NAMALWA (cell line): ENCODE measurements at regions not wholly inside any gene's neighbourhood (a gene's known extent, or its start where the extent isn't known, plus 50 kb on each side); places are given as distances from the start of the nearest gene placed in this dataset.
"Not testable (repeated sequence)": the region's sequence is repeated elsewhere in the genome, so short reads cannot be mapped to it uniquely, and the experiment has no call there.

Experiments
- DNase-seq: peaks from one replicate; pipeline ENCODE4 v3.0.0-alpha.2; 2015; ENCODE audit warnings: low spot score

DNA sequence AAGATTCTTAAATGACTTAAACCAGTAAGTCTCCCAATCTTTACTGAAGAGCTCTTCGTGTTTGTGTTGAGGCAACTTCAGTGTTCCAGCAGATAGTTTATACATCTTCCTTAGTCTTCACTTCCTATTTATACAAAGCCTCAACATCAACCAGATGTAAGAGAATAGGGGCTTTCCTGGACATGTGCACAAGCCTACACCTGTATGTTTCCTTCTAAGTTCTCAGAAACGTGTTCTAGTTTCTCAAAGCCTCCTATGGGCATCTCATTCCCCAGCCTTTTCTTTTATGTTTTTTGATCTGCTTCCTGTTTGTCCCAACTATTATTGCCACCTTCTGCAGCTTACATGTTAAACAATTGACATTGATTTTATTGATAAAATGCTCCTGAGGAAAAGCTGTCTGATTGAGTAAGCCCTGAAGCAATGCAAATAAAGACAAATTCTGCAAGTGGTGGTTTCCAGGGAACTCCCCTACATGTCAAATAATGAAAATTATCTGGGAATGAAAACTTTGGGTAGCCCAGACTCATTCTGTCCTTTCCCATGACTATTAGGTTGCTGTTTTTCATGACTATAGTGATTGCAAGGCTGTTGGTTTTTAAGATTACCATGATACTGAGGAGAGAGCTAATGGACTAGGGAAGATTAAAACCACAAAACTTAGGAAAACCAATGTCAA is 663.3 kb upstream of the ACVR2A start:
- DNase-seq = peak; percentile 9

DNA sequence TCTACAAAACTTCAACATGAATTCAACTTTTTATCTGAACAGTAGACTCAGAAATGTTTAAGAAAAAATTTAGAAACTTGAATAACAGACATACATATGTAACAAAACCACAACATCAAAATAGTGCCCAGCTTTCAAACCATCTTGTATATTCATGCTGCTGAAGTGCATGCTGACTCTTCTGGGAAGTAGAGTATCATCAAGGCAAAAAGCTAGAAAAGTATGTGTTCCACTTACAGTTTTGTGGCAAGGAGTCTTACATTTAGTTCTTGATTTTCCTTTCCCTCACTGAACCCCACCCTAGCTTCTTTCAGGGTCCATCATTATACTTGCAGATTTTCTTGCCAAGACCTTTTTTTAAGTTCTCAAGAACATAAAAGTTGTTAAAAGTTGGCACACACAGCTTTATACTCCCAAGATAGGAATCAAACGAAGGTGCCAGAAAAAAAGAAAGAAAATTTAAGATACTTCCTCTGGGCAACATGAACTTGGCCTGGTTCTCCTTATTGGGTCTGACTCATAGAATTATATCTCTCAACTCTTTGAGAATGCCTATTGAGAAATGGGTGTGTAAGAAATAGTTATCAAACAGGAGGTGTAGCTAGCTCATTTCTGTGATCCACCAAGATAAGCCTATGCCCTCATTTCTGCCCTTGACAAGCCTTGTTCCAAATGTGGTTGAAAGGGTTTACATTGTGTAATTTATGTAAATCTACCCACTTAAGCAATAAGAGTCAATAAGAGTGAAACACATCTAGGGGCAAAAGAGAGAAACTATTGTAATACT is 667.6 kb upstream of the ACVR2A start:
- DNase-seq = no peak

DNA sequence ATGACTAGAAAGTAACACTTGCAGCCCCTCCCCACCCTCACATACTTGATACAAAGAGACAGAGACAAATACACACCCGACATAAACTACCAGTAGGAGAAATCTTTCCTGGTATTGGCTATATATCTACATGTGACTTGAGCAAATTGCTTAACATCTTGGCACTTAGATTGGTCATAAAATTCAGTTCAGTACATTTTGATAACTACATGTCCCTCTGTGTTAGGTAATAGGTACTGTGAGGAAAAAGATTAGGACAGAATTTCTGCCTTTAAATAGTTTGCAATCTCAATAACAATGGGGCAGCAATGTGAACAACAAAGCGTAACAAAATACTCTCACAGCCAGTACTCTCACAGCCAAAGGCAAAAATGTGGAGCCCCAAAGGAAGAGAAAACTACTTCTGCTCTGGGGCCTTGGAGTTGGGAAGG is 670.0 kb upstream of the ACVR2A start:
- no peak for DNase-seq

DNA sequence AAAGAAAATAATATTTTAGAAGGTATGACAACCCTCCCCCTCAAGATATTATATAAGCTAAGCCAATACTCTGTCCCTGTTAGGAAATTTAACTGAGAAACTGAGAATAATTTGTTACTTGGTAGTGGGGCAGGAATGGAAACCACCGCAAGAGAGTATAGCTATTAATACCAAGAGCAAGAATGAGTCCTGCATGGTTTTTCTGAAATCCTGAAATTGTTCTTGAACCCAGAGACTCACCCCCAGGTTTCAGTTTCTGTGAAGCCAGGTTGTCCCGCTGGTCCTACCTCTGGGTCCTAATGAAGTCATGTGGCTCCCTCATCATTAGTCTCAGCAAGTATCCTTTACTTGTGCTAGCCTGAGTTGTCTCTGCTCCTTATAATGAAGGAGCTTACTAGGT is 671.0 kb upstream of the ACVR2A start:
- DNase-seq = no peak

DNA sequence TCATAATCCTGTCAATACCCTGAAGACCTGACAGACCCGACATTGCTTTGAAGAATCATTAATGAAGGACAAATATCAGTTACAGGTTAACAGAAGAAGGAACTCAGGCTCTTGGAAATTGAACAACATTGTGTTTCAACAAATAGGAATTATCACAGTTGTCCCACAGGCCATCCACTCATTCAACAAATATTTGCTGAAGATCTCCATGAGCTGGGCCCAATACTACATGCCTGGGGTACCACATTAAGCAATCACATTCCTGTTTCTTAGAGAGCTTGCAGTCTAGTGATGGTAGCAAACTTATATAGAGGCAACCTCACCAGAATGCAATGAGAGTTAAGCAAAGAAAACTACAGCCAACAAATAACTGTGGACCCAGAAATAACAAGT is 671.6 kb upstream of the ACVR2A start:
- DNase-seq = no peak

DNA sequence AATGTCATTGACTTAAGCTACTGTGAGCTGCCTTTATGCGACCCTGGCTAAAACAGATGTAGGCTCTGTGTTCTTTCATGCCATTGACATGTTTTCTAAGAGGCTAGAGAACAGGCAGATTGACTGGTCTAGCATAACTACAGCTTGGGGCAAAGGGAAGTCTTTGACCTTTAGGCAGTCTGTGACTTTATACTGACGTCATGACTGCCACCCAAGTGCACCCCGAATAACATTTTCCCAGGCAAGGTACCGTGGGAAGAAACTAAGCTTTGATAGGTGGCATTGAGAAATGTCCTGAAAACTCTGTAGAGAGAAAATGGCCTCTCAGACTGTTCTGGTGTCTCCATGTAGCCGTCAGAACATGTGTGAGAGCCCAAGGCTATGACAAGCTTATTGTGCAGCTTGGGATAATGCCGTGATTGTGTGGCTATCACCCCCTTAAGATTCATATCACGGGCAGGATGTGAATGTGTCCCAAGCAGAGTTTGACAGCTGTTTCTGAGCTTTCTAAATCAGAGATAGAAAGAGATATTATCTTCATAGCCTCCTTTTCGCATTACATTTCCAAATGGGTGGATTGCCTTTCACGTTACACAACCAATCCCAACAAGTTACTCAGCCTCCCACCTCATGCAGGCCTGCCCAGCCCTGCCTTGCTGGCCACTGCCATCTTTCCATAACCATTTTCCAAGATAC is 672.2 kb upstream of the ACVR2A start:
- no peak for DNase-seq

DNA sequence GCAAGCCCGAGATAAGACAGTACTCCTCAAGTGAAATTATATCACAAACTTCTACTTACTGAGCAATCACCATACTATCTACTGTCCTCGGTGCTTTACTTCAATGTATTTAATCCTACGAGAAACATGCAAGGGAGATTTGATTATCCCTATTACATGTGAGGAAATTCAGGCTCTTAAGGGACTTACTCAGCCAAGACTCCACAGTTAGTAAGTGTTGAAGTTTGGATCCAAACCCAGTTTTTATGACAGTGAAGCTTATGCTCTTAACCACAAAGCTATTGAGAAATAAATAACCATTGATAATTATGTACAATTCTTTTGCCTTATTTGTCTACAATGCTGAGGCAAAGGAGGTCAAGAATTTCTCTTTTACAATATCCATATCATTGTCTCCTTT is 672.9 kb upstream of the ACVR2A start:
- DNase-seq = no peak

DNA sequence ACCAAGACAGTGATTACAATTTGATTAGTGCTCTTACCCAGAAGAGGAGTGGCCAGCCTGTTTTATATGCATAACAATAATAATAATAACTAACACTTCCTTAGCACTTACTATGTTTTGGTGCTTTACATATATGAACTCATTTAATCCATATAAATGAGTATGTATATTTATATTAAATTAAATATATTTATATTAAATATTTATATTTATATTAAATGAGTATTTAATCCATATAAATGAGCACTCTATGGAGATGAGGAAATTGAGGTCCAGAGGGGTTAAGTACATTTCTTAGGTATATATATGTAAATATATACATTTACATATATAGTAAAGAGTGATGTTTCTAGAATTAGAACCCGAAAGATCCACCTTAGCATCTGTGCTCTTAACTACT is 673.9 kb upstream of the ACVR2A start:
- DNase-seq = no peak

DNA sequence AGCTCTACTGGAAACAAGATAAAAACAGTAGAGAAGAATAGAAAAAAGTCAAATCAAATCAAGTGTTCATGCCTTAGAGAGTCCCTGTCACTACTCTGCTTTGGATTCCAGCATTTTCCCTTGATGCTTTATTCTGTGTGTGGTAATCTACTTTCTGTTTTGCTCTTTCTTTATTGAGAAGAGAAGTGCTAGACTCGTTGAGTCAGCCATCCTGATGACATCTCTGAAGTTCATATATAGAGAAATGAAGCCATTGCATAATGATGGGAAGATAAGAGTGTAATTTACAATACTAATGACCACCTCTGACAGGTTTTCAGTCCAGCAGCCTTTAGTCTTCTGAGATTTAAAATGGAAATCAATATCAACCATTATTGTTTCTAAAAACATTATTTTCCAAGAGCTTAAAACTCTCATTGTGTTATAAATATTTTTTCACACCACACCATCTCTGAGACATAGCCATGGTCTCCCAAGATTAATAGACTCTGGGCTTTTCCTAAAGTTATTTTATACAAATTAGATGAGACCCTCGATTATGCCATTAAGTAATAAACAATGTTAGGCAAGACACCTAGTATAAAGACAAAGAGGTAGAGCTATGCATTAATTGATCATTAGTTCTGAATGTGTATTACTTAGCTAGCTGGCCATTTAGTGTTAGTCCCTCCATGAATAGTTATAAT is 679.0 kb upstream of the ACVR2A start:
- no peak for DNase-seq

DNA sequence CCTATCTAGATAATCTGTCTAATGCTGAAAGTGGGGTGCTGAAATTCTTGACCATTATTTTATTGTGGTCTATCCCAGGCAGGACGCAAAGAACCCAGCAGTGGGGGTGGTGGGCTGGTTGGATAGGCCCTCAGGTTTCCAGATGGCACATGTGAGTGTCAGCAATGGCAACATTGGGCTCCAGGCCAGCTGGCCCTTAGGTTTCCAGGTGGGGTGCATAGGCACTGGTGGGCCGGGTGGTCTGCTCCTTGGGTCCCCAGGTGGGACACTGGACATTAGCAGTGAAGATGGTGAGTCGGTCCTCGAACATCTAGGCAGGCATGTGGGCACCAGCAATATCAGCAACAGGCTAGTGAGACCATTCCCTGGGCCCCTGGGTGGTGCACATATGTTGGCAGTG is 680.3 kb upstream of the ACVR2A start:
- no peak for DNase-seq

DNA sequence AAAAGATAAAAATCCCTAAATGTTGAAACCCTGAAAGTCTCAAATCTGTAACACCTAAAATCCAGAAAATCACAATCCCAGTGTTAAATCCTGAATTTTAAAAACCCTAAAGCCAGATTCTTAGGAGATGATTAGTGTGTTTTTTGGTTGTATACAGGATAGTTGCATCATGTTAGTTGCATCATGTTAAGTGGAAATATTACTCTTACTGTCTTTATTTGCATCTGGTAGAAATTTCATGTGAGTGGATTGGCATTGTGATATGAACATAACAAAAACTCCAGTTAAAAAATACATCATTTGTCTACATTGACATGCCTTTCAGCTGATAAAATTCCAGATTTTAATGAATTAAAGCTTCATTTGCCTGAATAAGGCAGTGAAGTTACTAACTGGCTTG is 683.1 kb upstream of the ACVR2A start:
- no peak for DNase-seq

DNA sequence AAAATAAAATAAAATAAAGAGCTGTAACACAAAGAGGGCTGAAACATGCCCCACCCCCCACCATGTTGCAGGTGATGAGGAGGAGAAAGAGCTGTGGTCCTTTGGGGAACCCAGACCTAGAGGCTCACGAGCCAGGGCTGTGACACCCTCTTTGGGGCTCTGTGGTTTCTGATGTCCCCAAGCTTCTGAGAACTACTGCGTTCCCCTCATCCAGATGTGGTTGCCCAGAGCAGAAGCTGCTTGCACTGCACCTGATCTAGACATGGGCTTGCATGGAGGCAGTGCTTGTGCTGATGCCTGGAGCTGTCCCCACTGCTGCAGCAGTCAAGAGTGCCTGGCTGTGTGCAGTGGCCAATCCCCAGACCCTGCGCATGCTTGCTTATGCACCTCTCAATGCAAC is 687.9 kb upstream of the ACVR2A start:
- no peak for DNase-seq

DNA sequence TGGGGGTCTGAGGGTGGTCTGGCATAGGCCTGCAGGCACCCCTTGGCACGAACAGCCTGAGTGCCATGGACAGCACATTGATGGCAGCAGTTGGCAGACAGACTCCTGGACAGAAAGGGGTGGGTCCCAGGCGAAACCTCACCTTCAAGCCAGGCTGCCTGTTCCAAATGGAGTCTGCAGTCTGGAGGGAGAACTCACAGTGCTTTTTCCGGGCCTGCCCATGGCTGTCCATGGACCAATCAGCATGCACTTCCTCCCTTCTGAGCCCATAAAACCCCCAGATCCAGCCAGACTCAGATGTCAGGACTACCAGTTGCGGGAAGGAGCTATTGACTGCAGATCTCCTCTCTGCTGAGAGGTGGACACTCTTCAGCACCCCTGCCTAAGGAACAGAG is 694.6 kb upstream of the ACVR2A start:
- DNase-seq = no peak

DNA sequence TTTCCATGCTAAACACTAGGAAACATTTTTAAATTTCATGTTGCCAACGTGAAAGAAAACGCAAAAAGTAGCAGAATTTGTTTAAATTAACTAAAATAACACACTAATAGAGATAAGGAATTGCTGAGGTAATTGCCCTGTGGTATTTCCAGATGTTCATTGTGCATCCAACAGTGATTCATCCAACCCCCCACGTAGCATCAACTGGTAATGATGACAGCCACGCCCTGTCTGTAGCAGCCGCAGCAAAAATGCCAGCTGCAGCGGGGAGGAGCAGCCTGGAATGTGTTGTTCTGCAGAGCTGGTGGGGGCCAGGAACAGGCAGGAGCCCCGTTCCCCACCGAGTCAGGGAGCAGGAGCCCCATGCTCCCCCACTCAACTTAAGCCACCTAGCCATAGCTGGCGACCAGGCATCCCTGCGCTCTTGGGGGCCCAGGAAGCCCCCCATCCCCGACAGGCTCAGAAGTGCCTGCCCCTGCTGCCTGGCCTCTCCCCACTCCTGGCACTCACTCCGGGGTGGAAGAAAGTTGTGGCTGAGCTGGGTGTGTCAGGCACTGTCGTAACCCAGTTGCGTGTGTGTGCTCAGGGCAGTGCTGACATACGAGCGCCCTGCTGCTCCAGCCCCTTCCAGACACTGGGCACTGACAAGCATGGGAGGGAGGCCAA is 695.1 kb upstream of the ACVR2A start:
- no peak for DNase-seq

DNA sequence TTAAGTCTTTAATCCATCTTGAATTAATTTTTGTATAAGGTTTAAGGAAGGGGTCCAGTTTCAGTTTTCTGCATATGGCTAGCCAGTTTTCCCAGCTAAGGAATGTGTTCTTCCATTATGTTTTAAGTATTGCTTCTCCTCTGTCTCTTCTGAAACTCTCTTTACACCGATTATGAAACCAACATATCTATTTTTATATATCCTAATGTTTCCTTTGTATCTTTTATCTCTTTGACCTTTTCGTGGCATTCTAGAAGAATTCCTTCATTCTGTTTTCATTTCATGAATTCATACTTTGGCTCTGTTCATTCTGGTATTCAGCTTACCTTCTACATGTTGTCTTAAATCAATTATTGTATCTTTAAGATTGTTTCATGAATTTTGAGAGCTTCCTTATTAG is 697.0 kb upstream of the ACVR2A start:
- DNase-seq = no peak

DNA sequence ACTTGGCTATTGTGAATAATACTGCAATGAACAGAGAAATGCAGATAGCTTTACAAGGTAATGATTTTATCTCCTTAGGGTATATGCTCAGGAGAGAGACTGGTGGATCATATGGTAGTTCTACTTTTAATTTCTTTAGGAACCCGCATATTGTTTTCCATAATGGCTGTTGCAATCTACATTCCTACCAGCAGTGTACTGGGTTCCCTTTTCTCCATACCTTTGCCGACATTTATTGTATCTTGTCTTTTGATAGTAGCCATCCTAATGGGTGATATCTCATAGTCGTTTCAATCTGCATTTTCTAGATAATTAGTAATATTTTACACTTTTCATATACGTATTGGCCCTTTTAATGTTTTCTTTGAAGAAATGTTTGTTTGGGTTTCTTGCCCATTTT is 702.9 kb upstream of the ACVR2A start:
- DNase-seq = no peak

DNA sequence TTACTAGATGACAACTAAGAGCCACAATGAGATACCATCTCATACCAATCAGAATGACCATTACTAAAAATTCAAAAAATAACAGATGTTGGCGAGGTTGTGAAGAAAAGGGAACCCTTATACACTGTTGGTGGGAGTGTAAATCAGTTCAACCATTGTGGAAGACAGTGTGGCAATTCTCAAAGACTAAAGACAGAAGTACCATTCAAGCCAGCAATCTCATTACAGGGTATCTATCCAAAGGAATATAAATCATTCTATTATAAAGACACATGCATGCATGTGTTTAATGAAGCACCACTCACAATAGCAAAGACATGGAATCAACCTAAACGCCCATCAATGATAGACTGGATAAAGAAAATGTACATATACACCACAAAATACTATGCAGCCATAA is 705.1 kb upstream of the ACVR2A start:
- DNase-seq = not testable (repeated sequence)

DNA sequence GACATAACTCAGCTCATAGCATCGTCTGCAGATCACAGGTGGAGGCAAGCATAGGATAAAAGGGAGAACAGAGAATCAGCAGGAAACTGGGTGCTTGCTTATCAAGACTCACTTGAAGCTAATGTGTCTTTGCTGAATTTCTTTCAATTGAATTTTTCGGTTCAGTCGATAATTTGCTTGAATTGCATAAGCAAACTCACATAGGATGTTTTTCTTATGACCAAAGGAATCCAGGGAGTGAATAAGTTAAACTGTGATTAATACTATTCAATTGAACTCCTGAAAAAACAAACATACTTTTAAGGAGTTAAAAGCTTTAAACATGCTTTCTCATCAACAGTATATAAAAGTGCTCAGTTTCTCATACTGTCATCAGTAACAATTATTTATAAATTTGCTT is 707.1 kb upstream of the ACVR2A start:
- DNase-seq = no peak

DNA sequence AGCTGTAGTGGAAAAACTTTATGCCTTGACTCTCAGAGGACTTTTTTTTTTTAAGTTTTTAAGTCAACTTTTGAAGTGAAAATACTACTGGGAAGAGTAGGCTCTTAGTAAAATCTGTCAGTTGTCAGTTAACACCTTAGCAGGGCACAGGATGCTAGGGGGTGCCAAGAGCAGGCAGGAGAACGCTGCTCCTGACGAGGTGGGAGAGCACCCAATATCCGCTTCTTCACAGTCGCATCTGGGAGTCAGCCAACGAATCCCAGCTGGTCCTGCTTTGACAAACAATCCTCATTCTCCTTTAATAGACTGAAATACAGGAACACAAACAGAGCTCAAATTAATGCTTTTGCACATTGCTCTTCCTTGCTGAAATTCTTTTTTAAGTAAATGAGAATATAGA is 709.5 kb upstream of the ACVR2A start:
- DNase-seq = no peak

DNA sequence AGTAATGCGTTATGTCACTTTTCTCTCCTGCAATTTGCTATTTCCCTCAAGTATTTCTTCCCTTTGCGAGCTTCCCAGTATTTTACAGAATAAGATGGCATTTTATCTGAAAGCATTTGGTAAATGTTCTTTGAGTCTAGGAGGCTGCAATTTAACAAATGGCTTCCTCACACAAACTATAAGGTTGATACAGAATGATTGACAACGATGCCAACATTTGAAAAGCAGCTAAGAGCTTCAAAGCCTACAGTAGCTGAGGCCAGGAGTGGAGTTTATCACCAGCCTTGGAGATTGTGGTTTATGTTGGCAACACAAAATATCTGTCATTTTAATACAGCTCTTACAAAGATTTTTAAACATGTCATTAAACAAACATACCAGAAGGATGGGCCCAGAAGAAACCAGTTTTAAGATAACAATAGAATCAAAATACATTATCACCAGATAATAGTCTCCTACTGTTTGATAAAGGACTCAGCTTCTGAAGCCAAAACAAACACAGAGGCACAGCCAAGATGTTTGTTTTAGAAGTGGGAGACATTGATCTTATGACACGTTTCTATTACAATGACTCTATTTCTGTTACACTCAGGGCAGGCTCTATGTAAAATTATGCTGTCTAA is 711.4 kb upstream of the ACVR2A start:
- DNase-seq = no peak

DNA sequence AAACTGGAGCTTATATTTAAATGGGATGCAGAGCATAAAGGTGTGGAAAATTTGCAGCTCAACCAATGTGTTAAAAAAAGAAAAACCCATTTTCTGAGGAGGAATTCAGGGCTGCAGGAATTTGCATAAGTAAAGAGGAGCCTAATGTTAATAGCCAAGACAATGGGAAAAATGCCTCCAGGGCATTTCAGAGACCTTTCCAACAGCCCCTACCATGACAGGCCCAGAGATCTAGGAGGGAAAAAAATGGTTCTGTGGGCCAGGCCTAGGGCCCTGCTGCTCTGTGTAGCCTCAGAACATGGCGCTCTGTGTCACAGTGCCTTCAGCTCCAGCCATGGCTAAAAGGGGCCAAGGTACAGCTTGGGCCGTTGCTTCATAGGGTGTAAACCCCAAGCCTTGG is 719.7 kb upstream of the ACVR2A start:
- DNase-seq = no peak

DNA sequence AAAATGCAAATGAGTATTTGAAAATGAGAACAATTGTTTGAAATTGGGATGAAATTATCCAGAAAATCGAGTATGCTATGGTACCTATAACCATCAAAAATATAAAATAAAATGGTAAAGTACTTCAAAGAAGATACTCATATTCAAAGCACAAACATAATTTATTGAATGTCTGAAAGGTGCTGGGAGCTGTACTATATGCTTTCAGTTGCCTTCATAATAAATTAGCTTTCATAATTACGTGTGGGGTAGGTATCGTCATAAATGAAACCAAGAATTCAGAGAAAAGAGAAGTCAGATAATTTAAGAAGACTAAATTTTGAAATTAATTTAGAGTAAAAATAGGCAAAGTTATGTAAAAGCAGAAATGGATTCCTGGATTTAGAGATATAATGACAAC is 721.9 kb upstream of the ACVR2A start:
- no peak for DNase-seq
